A204.1 (cell line): ENCODE measurements at regions not wholly inside any gene's neighbourhood (a gene's known extent, or its start where the extent isn't known, plus 50 kb on each side); places are given as distances from the start of the nearest gene placed in this dataset.

ENCODE experiments used
- FAIRE-seq: peaks from 2 replicates; lab custom pipeline; 2012; peaks lifted over from hg19 to GRCh38; lab: Jason Lieb, UNC

- no peak for FAIRE-seq
Measured at GRCh38 chr4:90007494-90008167, 113.0 kb downstream of the MMRN1 start.

DNA sequence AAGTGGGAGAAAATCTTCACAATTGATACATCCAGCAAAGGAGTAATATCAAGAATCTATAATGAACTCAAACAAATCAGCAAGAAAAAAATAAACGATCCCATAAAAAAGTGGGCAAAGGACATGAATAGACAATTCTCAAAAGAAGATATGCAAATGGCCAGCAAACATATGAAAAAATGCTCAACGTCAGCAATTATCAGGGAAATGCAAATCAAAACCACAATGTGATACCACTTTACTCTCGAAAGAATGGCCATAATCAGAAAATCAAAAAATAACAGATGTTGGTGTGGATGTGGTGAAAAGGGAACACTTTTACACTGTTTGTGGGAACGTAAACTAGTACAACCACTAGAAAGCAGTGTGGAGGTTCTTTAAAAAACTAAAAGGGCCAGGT, 114.3 kb upstream of the CCSER1 start:
- no peak for FAIRE-seq

- FAIRE-seq, result peak; percentile 34
Measured at GRCh38 chr4:90024519-90024918, 102.7 kb upstream of the CCSER1 start.

DNA sequence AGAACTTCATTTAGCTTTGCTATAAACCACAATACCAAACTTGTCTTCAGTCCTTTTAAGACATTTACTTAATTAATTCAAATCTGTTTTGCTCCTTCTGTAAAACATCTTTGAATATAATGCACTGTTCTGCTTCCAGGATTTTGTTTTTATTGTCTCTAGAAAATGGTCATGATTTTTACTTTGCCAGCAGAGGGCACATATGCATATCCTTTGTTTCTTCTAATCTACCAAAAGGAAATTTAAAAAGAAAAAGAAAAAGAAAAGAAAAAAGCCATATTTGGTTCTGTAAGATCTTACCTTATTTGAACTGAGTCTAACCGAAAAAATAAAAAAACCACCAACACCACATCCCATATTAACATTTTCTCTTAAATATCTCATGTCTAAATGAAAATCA, 101.9 kb upstream of the CCSER1 start:
- FAIRE-seq, result peak; percentile 81

- FAIRE-seq, result no peak
Measured at GRCh38 chr4:90027565-90027964, 99.6 kb upstream of the CCSER1 start.

DNA sequence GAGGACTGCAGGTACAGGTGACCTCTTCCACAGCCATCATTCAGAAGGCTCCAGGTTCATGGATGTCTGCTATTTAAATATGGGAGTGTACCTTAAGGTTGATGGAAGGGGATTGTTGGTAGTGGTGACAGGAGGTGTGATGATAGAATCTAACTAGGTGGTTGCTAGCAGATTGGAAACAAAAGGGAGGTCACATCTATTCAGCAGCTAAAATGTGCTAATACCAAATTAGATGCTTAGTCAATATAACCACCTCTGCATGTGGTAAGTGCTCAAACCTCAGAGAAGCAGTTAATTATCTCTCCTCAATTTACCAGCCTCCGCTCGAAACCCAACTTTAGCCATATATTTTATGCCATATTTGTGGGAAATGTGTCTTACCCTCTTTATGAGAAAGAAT, 98.7 kb upstream of the CCSER1 start:
- FAIRE-seq, result no peak

DNA sequence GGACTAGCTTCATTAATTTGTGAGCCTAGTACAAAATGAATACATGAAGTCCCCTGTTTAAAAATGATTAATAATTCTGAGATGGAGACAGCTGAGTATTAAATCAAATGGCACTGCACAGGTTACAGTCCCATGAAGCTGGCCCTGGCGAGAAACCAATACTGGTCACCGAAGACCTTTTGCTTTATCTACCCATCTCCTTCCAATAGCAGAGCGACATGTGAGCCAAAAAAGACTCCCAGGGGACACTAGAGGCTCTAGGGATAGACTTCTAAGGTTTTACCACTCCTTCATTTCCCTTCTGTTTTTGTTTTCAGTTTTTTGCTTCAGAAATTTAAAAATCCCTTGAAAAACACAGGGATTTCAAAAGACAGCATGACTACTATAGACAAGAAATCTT, 97.0 kb upstream of the CCSER1 start:
- FAIRE-seq, result no peak

- no peak for FAIRE-seq
Measured at GRCh38 chr4:90030953-90031352, 96.2 kb upstream of the CCSER1 start.

DNA sequence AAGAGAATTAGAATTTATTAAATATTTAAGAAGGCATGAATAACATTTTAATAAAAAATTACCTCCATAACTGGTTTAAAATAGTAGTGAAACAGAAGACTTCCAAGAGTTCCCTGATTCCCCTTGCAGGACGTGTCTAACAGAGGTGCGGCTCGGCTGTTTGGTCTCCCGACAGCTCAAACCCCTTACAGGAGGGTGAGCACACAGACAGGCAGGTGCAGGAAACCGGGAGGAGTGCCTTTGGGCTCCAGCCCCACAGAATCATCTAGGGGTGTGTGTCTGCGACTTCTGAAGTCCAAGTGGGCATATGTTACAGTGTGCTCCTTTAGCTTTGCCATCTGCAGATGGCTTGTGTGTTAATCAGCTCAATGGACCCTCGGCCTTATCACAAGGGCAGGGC, 88.1 kb upstream of the CCSER1 start:
- FAIRE-seq, result no peak

DNA sequence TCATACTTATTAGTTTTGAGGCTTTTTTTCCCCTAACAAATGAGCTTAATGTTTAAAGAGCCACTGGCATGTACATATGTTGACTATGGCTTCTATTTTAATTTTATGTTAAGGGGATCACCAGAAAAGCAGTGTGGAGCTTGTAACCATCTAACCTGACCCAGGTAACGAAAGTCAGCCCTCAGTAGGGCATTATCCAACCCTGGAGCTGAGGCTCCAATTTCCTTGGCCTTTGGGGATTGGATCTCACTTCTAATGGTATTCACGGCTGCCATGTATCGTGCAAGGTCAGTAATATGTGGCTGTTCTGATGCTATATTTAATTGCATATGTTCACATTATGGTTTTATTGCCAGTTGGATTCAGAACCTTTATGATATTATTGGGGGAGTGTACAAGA, 75.2 kb upstream of the CCSER1 start:
- no peak for FAIRE-seq

GRCh38 chr4:90057091-90057490, 70.1 kb upstream of the CCSER1 start:
- no peak for FAIRE-seq

- FAIRE-seq, result no peak
Measured at GRCh38 chr4:90060039-90060438, 67.2 kb upstream of the CCSER1 start.

GRCh38 chr4:90061881-90062280, 65.3 kb upstream of the CCSER1 start:
- no peak for FAIRE-seq

GRCh38 chr4:90064196-90064595, 63.0 kb upstream of the CCSER1 start:
- FAIRE-seq, result no peak

DNA sequence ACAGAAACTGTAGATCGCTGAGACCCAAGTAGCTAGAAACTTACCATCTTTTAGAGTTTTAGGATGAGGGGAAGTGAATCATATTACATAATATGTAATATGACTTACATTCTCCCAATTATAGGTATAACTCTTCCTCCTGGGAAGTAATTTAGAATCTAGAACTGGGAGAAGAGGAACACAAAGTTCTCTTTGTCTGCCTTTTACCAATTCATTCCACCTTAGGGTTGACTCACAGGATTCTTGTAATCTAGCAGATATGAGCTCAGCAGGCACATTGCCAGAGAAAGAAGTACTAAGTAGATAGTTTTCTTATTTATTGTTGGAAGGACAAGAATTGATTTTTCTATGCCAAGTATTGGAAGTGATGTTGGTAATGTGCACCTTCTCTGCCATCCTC, 58.0 kb upstream of the CCSER1 start:
- no peak for FAIRE-seq

DNA sequence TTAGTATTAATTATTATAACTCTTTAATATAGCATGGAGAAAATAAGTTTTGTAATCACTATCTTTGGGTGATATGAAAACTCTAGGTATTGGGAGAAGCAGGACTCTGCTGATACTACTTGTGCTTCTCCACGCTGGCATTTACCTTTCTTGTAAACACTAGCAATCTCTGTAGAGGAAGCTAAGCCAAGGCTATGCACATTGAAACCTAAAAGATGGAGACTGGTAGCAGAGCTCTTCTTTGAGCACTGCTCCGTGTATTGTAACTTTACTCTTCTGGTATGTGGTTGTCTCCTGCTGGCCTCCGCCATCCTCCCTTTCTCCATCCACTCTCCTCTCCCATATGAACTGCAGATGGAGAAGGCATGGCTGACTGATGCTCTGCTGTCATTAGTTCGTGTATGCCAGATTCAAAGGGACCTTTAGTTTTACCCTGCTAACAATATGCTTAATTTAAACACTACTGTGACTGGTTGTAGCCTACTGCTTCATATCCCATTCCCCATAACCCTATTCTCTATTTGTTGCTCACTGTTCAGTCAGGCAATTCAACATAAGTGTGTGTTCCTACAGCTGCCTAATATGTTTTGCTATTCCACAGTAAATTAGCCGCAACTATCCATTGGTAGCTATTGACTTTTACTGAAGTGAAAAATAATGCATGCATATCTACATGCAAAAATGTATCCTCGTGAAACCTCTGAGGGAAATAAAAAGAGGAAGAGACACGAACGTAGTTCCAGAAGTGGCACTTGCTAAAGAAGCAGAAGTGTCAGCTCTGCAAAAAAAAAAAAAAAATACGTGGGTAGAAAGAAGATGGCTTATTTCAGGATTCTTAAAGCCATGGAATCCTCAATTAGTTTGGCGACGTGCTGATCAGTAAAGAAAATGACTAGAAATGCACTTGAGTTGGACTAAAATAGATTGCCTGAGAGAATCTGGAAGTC, 55.6 kb upstream of the CCSER1 start:
- FAIRE-seq, result no peak

- no peak for FAIRE-seq
Measured at GRCh38 chr4:90074322-90074886, 52.8 kb upstream of the CCSER1 start.
